ENCODE measurements at regions not wholly inside any gene's neighbourhood (a gene's known extent, or its start where the extent isn't known, plus 50 kb on each side); places are given as distances from the start of the nearest gene placed in this dataset.

- no peak for TF ChIP-seq REST (IDR thresholded peaks at IDR 0.05; ENCODE audit: insufficient replicate concordance, low read depth)
- Histone ChIP-seq H3K4me3 (replicated peaks; ENCODE audit: insufficient read depth, low read length) (no peak overlapping the region), H3K27ac (replicated peaks) (no peak overlapping the region), H3K27me3 (ENCODE audit: insufficient read depth, poor library complexity, severe bottlenecking) (no peaks in the 10 kb centered on the region)
- DNase-seq (ENCODE audit: low read depth in 1 of 2, low spot score in 1 of 2): no peak
These were observed 497.1 kb upstream of the TENM3 start for GRCh38 chr4:181745933-181746625.

DNA sequence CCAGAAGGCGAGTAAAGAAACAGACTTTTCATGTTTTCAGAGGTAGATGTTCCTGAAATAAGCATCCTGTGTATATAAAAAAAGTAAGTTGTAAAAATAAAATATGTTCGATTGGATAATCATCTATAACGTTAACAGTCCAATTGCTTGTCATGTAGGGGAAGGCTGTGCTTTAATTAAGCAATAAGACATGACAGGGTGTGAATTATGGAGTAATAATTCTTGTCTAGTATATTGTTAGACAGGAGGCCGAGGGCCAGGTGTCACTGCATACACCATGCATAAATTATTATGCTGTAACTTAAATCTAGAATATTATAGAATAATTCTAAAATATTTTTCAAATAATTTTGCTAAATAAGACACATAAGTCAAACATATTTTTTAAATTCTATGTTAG is 494.6 kb upstream of the TENM3 start:
- Histone ChIP-seq H3K27me3 (ENCODE audit: insufficient read depth, poor library complexity, severe bottlenecking) (no peaks in the 10 kb centered on the region), H3K27ac (replicated peaks) (no peak overlapping the region), H3K4me3 (replicated peaks; ENCODE audit: insufficient read depth, low read length) (no peak overlapping the region)
- no peak for DNase-seq (ENCODE audit: low read depth in 1 of 2, low spot score in 1 of 2)
- TF ChIP-seq REST (IDR thresholded peaks at IDR 0.05; ENCODE audit: insufficient replicate concordance, low read depth) (no peak), GABPA (IDR thresholded peaks at IDR 0.05; ENCODE audit: low read depth) (no peak), SPI1 (IDR thresholded peaks at IDR 0.05; ENCODE audit: borderline replicate concordance, low read depth) (no peak), POLR2AphosphoS5 (IDR thresholded peaks at IDR 0.05; ENCODE audit: low read depth) (no peak)
- TF ChIP-seq, protein P1, sequence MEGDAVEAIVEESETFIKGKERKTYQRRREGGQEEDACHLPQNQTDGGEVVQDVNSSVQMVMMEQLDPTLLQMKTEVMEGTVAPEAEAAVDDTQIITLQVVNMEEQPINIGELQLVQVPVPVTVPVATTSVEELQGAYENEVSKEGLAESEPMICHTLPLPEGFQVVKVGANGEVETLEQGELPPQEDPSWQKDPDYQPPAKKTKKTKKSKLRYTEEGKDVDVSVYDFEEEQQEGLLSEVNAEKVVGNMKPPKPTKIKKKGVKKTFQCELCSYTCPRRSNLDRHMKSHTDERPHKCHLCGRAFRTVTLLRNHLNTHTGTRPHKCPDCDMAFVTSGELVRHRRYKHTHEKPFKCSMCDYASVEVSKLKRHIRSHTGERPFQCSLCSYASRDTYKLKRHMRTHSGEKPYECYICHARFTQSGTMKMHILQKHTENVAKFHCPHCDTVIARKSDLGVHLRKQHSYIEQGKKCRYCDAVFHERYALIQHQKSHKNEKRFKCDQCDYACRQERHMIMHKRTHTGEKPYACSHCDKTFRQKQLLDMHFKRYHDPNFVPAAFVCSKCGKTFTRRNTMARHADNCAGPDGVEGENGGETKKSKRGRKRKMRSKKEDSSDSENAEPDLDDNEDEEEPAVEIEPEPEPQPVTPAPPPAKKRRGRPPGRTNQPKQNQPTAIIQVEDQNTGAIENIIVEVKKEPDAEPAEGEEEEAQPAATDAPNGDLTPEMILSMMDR (IDR thresholded peaks at IDR 0.05; ENCODE audit: insufficient read depth, low read length): no peak

DNA sequence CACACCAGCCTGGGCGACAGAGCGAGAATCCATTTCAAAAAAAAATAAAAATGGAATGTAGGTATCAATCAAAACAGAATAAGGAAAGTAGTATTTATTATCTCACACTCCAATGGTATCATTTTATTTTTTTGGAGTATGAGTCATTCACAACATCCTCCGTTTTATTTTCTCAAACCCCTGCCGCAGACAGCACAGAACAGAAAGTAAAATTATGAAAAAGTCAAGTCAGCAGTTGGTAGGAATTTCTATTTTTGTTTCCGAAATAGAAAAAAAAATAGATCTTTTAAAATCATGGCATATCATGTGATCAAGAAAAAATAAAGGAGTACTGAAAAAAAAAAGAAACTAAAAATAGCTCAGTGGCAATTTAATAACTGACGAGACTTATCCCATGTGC is 490.7 kb upstream of the TENM3 start:
- DNase-seq (ENCODE audit: low read depth in 1 of 2, low spot score in 1 of 2): no peak
- no peak for TF ChIP-seq REST (IDR thresholded peaks at IDR 0.05; ENCODE audit: insufficient replicate concordance, low read depth)
- TF ChIP-seq, protein P1 (IDR thresholded peaks at IDR 0.05; ENCODE audit: insufficient read depth, low read length): no peak
- no peak for TF ChIP-seq SPI1 (IDR thresholded peaks at IDR 0.05; ENCODE audit: borderline replicate concordance, low read depth)
- TF ChIP-seq POLR2AphosphoS5 (IDR thresholded peaks at IDR 0.05; ENCODE audit: low read depth): no peak
- no peak for TF ChIP-seq GABPA (IDR thresholded peaks at IDR 0.05; ENCODE audit: low read depth)
- H3K4me3 ChIP-seq (replicated peaks; ENCODE audit: insufficient read depth, low read length): no peak overlapping the region

More for the DNA sequence above, 490.7 kb upstream of the TENM3 start:
- Histone ChIP-seq H3K27me3 (ENCODE audit: insufficient read depth, poor library complexity, severe bottlenecking) (no peaks in the 10 kb centered on the region), H3K27ac (replicated peaks) (no peak overlapping the region)

Measured in HL-60 (cell line).